Fibroblast of gingiva (primary cell): ENCODE measurements at regions not wholly inside any gene's neighbourhood (a gene's known extent, or its start where the extent isn't known, plus 50 kb on each side); places are given as distances from the start of the nearest gene placed in this dataset.

Experiments used
- DNase-seq: peaks from one replicate; pipeline ENCODE4 v3.0.0-alpha.2; 2011; ENCODE audit warnings: low read depth

DNA sequence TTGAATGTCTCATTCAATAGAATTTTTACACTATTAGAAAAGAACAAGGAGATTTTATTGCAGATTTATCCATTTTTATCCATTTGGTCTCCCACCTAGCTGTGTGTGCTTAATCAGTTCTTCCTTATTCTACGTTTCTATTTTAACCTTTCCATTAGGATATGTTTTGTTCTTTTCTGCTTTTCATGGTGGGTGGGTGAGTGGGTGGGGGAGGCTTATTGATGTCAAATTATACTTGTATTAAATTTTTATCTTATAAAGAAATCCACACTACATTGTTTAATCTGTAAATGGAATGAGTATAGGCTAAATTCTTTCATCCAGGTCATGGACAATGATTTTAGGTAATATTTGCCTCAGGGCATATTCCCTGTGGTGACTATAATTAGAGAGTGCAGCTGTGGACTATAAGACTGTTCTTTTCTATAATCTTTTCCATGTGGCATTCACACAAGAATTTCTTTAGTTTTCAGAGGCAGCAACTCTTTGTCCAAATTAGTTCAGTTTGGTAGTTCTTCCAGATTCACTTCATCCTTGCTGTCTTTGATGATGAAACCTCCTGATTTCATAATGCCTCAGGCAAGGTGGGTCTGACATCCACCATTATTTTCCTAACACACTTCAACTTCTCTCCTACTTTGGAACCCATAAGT, 2451.8 kb downstream of the PCDH7 start:
- DNase-seq, result no peak

DNA sequence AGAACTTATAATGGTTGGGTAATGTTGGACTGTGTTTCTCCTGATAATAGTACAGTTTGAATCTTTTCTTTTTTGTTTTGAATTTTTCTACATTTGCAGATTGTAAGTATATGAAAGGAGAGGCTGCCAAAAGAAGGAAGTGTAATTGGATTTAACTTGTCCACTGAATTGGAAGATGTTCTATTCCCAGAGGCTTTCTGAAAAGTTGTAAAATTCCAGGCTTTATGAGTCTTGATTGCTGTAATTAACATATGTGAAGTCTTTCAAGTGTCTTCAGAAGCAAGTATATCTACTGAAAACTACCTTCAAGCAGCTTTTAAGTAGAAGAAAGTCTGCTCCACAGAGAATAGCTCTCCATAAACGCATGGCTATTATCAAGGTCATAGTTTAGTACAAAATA, 2456.4 kb downstream of the PCDH7 start:
- DNase-seq, result no peak

GRCh38 chr4:33184657-33185290, 2464.6 kb downstream of the PCDH7 start:
- DNase-seq, result no peak

DNA sequence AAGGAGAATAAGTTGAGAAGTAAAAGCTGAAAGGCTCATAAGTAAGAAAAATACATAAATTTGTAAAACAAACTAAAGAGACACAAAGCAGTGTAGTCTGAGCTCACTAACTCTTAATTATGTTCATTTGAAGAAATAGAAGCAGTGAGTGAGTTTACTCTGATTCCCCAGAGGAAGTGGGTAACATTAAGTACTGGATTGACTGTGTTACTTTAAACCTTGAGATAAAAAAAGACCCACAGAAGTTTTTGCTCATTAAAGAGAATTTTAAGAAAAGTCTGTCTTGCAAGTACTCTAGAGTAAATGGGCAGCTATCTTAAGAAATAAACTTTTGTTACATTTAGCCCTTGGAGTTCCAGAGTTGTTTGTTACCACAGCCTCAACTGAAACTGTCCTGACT, 2466.9 kb downstream of the PCDH7 start:
- DNase-seq, result no peak

DNA sequence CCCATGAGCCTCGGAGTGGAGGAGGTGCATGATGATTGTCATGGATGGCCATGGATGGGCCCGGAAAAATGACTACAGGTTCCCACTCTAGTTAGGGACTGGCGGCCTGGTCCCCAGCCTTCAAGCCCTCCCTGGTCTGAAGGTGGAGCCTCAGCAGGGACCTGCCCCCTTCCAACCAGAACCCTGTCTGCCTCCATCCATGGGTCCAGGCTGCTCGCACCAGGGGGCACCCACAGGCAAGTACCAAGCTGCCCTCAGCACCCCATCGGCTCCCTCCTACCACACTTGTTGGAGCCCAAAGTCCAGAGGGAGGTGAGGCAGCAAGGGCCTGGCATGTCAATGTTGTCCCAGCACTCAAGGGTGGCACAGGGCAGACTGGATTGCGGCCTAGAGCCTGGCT, 2468.6 kb downstream of the PCDH7 start:
- DNase-seq, result no peak

GRCh38 chr4:33189169-33189568, 2469.0 kb downstream of the PCDH7 start:
- no peak for DNase-seq

- DNase-seq, result no peak
These were observed 2472.9 kb downstream of the PCDH7 start for GRCh38 chr4:33193109-33193508.

- DNase-seq, result no peak
These were observed 2480.2 kb downstream of the PCDH7 start for GRCh38 chr4:33200377-33200776.

DNA sequence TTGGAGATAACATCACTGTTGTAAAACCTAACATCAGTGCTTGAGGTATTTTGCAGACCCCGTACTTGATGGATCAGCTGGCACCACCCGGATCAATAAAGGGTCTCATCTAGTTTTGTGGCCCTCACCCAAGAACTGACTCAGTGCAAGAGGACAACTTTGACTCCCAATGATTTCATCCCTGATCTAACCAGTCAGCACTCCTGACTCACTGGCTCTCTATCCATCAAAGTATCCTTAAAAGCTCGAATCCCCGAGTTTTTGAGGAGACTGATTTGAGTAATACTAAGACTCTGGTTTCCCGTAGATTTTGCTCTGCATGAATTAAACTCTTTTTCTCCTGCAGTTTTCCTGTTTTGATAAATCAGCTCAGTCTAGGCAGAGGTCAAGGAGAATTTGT, 2498.1 kb downstream of the PCDH7 start:
- no peak for DNase-seq

GRCh38 chr4:33226133-33226532, 2506.0 kb downstream of the PCDH7 start:
- DNase-seq, result no peak

DNA sequence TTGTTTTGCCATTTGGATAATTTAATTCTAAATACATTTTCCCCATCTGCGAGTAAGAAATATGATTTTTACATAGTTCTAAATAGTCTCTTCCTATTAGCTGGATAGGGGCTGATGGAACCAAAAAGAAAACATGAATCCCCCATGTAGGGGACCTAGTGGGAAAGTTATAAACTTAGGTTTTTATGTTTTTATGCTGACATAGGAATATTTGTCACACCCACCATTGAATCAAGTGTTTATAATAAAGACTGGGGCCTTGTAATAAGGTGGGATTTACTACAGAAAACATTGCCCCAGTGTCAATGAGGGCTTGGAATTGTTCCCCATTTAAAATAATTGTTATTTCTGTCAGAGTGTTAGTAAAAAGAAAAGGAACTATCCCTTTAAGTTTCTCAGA, 2506.6 kb downstream of the PCDH7 start:
- DNase-seq, result no peak

DNA sequence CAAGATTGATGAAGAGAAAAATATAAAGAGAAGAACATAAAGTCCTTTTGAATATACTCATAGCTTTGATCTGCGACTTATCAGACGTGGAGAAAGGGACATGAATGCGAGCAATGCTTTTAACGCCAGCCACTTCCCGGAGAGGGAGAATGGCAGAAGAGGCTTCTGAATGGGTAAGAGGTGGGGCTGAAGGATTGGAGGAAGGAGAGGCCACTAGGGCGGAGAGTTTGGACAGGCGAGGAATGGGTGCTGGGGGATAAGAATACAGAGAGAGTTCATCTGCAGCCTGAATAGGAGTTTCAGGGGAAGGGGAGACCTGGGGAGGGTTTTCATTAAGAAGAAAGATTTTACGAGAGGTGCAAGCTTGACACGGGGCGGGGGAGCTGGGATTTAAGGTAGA, 2534.9 kb downstream of the PCDH7 start:
- no peak for DNase-seq

DNA sequence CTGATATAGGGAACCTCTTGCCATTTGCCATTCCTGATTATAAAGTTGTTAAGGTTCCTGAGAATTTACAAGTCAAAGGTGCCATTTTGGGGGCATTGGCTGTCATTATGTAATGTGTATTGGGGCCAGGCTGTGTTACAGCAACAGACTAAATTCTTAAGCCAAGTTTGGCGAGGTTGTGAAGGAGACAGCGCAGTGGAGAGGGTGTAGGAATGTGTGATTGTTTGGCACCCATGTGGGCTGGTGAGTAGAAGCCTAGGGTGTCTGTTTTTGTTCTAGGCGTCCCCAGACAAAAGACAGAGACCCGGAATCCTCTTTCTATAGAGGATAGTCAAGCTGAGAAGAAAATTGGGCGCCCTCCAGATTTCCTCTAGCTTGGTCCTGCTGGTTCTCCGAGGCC, 2535.3 kb downstream of the PCDH7 start:
- DNase-seq, result no peak

DNA sequence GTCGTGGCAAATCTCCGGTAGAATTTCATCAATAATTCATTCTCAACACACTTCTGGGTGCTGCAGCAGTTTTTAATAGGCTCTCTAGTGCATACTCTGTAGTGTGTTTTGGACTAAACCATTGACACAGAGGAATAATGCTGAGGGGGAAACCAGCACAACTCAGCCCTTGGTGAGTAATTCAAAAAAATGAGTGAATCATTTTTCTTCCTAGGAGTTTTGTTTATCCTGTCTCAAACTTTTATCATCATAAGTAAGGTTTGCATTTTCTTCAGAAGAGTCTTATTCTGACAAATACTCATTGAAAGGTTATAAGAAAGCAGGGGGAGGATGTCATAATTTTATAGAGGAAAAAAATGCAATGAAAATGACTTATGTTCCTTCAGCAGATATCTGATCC, 2542.7 kb downstream of the PCDH7 start:
- DNase-seq, result no peak

DNA sequence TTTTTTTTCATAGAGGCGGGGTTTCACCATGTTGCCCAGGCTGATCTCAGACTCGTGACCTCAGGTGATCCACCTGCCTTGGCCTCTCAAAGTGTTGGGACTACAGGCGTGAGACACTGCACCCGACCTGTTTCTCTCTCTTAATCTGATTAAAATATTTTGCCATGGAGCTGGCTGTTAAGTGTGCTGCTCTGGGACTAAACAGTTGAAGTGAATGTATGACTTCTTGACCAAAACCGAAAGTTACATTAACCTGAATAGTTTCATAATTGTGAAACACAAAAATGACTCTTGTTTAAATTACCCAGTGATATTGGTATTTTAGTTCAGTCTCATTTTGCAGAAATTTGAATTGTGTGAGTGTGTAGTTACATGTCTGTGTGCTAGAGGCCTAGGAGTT, 2548.6 kb downstream of the PCDH7 start:
- DNase-seq, result no peak

DNA sequence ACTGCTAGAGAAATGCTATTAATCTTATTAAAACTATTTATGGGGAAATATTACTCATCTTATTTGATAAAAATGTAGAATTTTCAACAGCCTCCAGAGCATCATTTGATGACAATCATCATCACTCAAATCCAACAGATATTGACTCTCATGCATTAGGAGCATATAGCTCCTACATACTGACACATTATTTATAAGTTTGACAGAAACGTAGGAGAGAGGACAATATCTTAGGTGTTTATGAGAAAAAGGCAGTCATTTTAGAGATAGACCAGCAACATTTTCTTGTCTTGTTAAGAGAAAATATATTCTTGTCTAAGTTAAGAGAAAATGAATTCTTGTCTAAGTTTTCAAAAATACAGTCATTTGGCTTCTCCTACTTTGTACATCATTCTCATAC, 2550.2 kb downstream of the PCDH7 start:
- no peak for DNase-seq

GRCh38 chr4:33272722-33273121, 2552.6 kb downstream of the PCDH7 start:
- DNase-seq, result no peak

DNA sequence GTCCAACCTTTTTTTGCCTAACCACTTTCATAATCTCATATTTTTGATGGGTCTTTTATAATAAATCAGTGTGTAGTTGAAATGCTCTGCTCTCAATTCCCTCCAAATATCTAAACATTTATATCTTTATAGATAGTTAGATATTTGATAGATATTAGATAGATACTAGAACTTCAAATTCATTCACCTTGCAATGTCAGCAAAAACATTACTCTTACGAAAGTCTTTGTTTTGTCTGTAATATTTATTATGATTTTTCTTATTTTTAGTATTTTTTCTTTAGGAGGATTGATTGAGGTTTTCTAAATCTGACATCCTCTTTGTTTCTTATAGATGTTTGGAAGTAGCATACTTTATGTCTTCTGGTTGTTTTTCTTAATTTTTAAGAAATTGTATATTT, 2563.6 kb downstream of the PCDH7 start:
- DNase-seq, result no peak

DNA sequence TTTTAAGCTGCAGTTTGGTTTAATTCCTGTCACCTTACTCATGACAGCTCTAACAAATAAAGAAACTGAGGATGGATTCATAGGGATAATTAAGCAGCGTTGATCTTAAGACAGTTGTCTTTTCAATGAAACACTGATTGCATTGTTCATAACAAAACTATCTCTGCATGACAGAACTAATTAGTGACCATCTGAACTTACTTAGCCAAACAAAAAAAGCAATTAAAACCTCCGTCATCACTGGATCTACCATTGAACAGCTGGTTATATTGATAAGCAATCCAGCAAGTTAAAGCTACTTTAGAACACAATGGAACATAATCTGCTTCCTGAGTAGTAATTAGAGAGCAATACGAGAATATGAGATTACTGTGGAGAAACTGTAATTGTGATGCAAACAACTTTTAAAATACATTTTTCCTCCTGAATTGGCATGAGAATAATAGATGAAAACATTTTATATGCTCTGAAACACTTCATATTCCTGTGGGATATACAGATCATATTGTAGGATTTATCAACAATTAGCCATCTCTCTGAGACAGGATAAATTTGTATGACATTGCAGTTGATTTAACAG, 2576.8 kb downstream of the PCDH7 start:
- no peak for DNase-seq

GRCh38 chr4:33302321-33302720, 2582.2 kb downstream of the PCDH7 start:
- DNase-seq, result no peak

GRCh38 chr4:33306131-33306530, 2586.0 kb downstream of the PCDH7 start:
- DNase-seq, result no peak

- no peak for DNase-seq
These were observed 2595.9 kb downstream of the PCDH7 start for GRCh38 chr4:33316033-33316432.

- no peak for DNase-seq
These were observed 2596.4 kb downstream of the PCDH7 start for GRCh38 chr4:33316578-33316977.

- DNase-seq, result no peak
These were observed 2603.2 kb downstream of the PCDH7 start for GRCh38 chr4:33323393-33323792.
